ENCODE measurements at regions not wholly inside any gene's neighbourhood (a gene's known extent, or its start where the extent isn't known, plus 50 kb on each side); places are given as distances from the start of the nearest gene placed in this dataset.

DNA sequence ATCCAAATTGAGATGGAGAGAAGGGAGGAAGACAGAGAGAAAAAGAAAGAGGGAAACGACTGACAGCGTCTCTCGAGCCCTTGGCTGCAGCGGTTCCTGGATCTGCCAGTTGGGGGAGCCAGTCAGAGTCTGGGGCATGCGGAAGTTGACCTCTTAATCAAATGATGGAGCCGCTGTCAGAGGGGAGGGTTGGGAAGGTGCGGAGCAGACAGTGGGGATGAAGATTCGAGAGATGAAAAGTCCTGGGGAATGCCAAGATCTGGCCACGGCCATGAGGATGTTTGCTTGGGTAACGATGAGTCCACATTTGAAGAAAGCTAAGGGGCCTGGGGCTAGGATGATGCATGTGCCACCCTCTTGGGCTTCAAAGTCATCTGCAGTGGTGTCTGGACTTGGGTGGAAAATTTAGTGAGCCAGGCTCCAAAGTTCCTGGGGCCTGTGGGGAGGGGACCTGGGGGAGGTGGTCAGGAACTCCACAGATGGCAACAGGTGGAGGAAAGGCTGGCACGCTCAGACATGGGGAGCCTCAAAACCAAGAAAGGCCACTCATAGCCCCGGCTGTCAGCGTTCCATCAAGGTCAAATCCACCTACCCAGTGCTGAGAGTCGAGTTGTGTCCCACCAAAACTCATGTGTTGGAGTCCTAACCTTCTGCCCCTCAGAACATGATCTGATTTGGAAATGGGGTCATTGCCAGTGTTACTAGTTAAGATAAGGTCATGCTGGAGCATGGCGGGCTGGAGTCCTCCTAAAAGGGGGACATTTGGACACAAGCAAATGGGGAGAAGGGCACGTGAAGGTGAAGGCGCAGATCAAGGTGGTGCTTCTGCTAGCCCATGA is 200.1 kb downstream of the NDUFA10 start:
- TF ChIP-seq CTCF (IDR thresholded peaks at IDR 0.05) = no peak
- no peak for TF ChIP-seq POLR2A (IDR thresholded peaks at IDR 0.05)
